Suprapubic skin (tissue), 4 donors: ENCODE measurements at regions not wholly inside any gene's neighbourhood (a gene's known extent, or its start where the extent isn't known, plus 50 kb on each side); places are given as distances from the start of the nearest gene placed in this dataset.

Source experiments
- DNase-seq, 2 donors: peaks; one replicate each; pipeline ENCODE4 v3.0.0-alpha.2; 2019; ENCODE audit warnings: low spot score in 2 of 2
- H3K27ac ChIP-seq: fragments of 200-600 bp; sonication (generic); one replicate; pipeline ENCODE4 v1.5.1; 2019
- H3K27me3 ChIP-seq: fragments of 200-600 bp; sonication (generic); one replicate; pipeline ENCODE4 v1.5.1; 2019
- H3K36me3 ChIP-seq: fragments of 200-600 bp; sonication (generic); one replicate; pipeline ENCODE4 v1.5.1; 2019
- H3K4me1 ChIP-seq: fragments of 200-600 bp; sonication (generic); one replicate; pipeline ENCODE4 v1.5.1; 2019
- H3K4me3 ChIP-seq: fragments of 200-600 bp; sonication (generic); one replicate; pipeline ENCODE4 v1.5.1; 2019; ENCODE audit warnings: mild to moderate bottlenecking
- H3K9me3 ChIP-seq: fragments of 200-600 bp; sonication (generic); one replicate; pipeline ENCODE4 v1.5.1; 2019
- CTCF ChIP-seq, 2 donors: fragments of 200-600 bp in 1 of 2; fragments of 450-650 bp in 1 of 2; sonication (generic) in 1 of 2; IDR thresholded peaks; one replicate each; pipeline ENCODE4 v1.5.1; 2016 to 2019; ENCODE audit warnings: antibody characterized with exemption in 2 of 2, mild to moderate bottlenecking in 1 of 2, moderate library complexity in 1 of 2
- EP300 ChIP-seq: sonication (generic); formaldehyde crosslinking; IDR thresholded peaks from one replicate; pipeline ENCODE4 v1.6.1; 2017; ENCODE audit warnings: antibody characterized with exemption
- POLR2A ChIP-seq, 2 donors: fragments of 450-650 bp; IDR thresholded peaks; one replicate each; pipeline ENCODE4 v1.6.1; 2017; ENCODE audit warnings: antibody characterized with exemption in 2 of 2, mild to moderate bottlenecking in 2 of 2, moderate library complexity in 2 of 2
- POLR2AphosphoS5 ChIP-seq, 3 donors: sonication (generic); formaldehyde crosslinking; IDR thresholded peaks; one replicate each; pipeline ENCODE4 v1.6.1; 2017; ENCODE audit warnings: antibody characterized with exemption in 3 of 3
- WGBS: methylation state at CpG from one replicate; pipeline ENCODE4 v1.1.5; 2018; 5-methylcytosine and 5-hydroxymethylcytosine counted together

GRCh38 chr4:103305355-103305754, 107.2 kb upstream of the CENPE start:
- Histone ChIP-seq H3K27me3 (no peaks in the 10 kb centered on the region), H3K27ac (no peak overlapping the region), H3K4me1 (peaks cover 4% of the 10 kb centered on the region), H3K36me3 (no peaks in the 10 kb centered on the region), H3K4me3 (no peak overlapping the region), H3K9me3 (no peaks in the 10 kb centered on the region)
- TF ChIP-seq CTCF (IDR thresholded peaks at IDR 0.05): no peak
- no peak for TF ChIP-seq POLR2A (IDR thresholded peaks at IDR 0.05)
- no peak for TF ChIP-seq POLR2AphosphoS5 (IDR thresholded peaks at IDR 0.05)
- no peak for TF ChIP-seq EP300
- 85% methylated on average over 2 of the region's 2 CpGs for WGBS
- no peak for DNase-seq

GRCh38 chr4:103303011-103303410, 104.9 kb upstream of the CENPE start:
- no peak for DNase-seq
- Histone ChIP-seq H3K4me3 (no peak overlapping the region), H3K36me3 (no peaks in the 10 kb centered on the region), H3K4me1 (peaks cover 4% of the 10 kb centered on the region), H3K9me3 (no peaks in the 10 kb centered on the region), H3K27me3 (no peaks in the 10 kb centered on the region), H3K27ac (no peak overlapping the region)
- TF ChIP-seq EP300 (no peak), POLR2AphosphoS5 (IDR thresholded peaks at IDR 0.05) (no peak), CTCF (IDR thresholded peaks at IDR 0.05) (no peak), POLR2A (IDR thresholded peaks at IDR 0.05) (no peak)

GRCh38 chr4:103292959-103293358, 94.8 kb upstream of the CENPE start:
- Histone ChIP-seq H3K9me3 (no peaks in the 10 kb centered on the region), H3K27me3 (no peaks in the 10 kb centered on the region), H3K4me1 (no peaks in the 10 kb centered on the region), H3K4me3 (no peak overlapping the region), H3K36me3 (no peaks in the 10 kb centered on the region), H3K27ac (no peak overlapping the region)
- no peak for TF ChIP-seq CTCF (IDR thresholded peaks at IDR 0.05)
- no peak for TF ChIP-seq POLR2A (IDR thresholded peaks at IDR 0.05)
- TF ChIP-seq EP300: no peak
- no peak for TF ChIP-seq POLR2AphosphoS5 (IDR thresholded peaks at IDR 0.05)
- 47% methylated on average over 3 of the region's 3 CpGs for WGBS
- DNase-seq: no peak

GRCh38 chr4:103292373-103292772, 94.2 kb upstream of the CENPE start:
- H3K27ac ChIP-seq: no peak overlapping the region
- no peaks in the 10 kb centered on the region for H3K9me3 ChIP-seq
- TF ChIP-seq EP300 (no peak), POLR2AphosphoS5 (IDR thresholded peaks at IDR 0.05) (no peak), CTCF (IDR thresholded peaks at IDR 0.05) (no peak), POLR2A (IDR thresholded peaks at IDR 0.05) (no peak)
- H3K36me3 ChIP-seq: no peaks in the 10 kb centered on the region
- WGBS: 90% methylated on average over 4 of the region's 4 CpGs
- DNase-seq: no peak
- H3K4me3 ChIP-seq: no peak overlapping the region
- H3K27me3 ChIP-seq: no peaks in the 10 kb centered on the region
- no peaks in the 10 kb centered on the region for H3K4me1 ChIP-seq

GRCh38 chr4:103289186-103289585, 91.0 kb upstream of the CENPE start:
- H3K36me3 ChIP-seq: no peaks in the 10 kb centered on the region
- H3K4me3 ChIP-seq: no peak overlapping the region
- TF ChIP-seq POLR2AphosphoS5 (IDR thresholded peaks at IDR 0.05): no peak
- no peak for TF ChIP-seq POLR2A (IDR thresholded peaks at IDR 0.05)
- TF ChIP-seq EP300: no peak
- no peak for TF ChIP-seq CTCF (IDR thresholded peaks at IDR 0.05)
- no peak for DNase-seq
- H3K27me3 ChIP-seq: no peaks in the 10 kb centered on the region
- WGBS: 45% methylated on average over 1 of the region's 1 CpG
- no peaks in the 10 kb centered on the region for H3K4me1 ChIP-seq
- H3K27ac ChIP-seq: no peak overlapping the region
- no peaks in the 10 kb centered on the region for H3K9me3 ChIP-seq
